Neural cell (in vitro differentiated cells): ENCODE measurements at regions not wholly inside any gene's neighbourhood (a gene's known extent, or its start where the extent isn't known, plus 50 kb on each side); places are given as distances from the start of the nearest gene placed in this dataset.

Experiments used
- H2AFZ ChIP-seq: fragments of 200-600, 300-800 bp; sonication (generic), shearing (Covaris generic); 2 replicates; pipeline ENCODE4 v1.6.0; 2014; ENCODE audit warnings: low read depth, mild to moderate bottlenecking, antibody characterized with exemption, low read length, moderate library complexity
- H3F3A ChIP-seq: fragments of 200-600 bp; shearing (Covaris generic); 2 replicates; pipeline ENCODE4 v1.6.1; 2016; ENCODE audit warnings: mild to moderate bottlenecking, moderate library complexity, mixed read lengths, antibody characterized with exemption, low read length; ENCODE audit not compliant: insufficient read depth, poor library complexity, severe bottlenecking
- H3K27ac ChIP-seq: fragments of 200-600, 300-800 bp; sonication (generic), shearing (Covaris generic); 2 replicates; pipeline ENCODE4 v1.5.1; 2014; ENCODE audit warnings: mild to moderate bottlenecking, low read length, moderate library complexity
- H3K27me3 ChIP-seq: fragments of 300-800, 200-600 bp; sonication (generic), shearing (Covaris generic); 2 replicates; pipeline ENCODE4 v1.6.0; 2014; ENCODE audit warnings: mild to moderate bottlenecking, low read depth, low read length, moderate library complexity; ENCODE audit not compliant: insufficient read depth
- H3K36me3 ChIP-seq: fragments of 300-800, 200-600 bp; sonication (generic), shearing (Covaris generic); 2 replicates; pipeline ENCODE4 v1.5.1; 2014; ENCODE audit warnings: mild to moderate bottlenecking, antibody characterized with exemption, low read length, moderate library complexity; ENCODE audit not compliant: insufficient read depth
- H3K4me2 ChIP-seq: fragments of 300-800, 200-600 bp; sonication (generic), shearing (Covaris generic); 2 replicates; pipeline ENCODE4 v1.6.0; 2014; ENCODE audit warnings: mild to moderate bottlenecking, low read length
- H3K4me3 ChIP-seq: fragments of 300-800, 200-600 bp; sonication (generic), shearing (Covaris generic); 2 replicates; pipeline ENCODE4 v1.5.1; 2014; ENCODE audit warnings: mild to moderate bottlenecking, low read length, moderate library complexity
- H3K79me2 ChIP-seq: fragments of 200-600 bp; shearing (Covaris generic); replicated peaks from 2 replicates; pipeline ENCODE4 v1.6.0; 2014; ENCODE audit warnings: mild to moderate bottlenecking, low read length, moderate library complexity; ENCODE audit not compliant: insufficient read depth
- H3K9ac ChIP-seq: fragments of 300-800, 200-600 bp; sonication (generic), shearing (Covaris generic); 2 replicates; pipeline ENCODE4 v1.6.1; 2016; ENCODE audit warnings: mild to moderate bottlenecking, low read length, mixed read lengths
- H3K9me2 ChIP-seq: fragments of 200-600 bp; shearing (Covaris generic); 2 replicates; pipeline ENCODE4 v1.6.1; 2016; ENCODE audit warnings: mild to moderate bottlenecking, low read length, mixed read lengths; ENCODE audit not compliant: insufficient read depth
- H3K9me3 ChIP-seq: fragments of 200-600, 300-800 bp; sonication (generic), shearing (Covaris generic); 2 replicates; pipeline ENCODE4 v1.6.1; 2016; ENCODE audit warnings: mild to moderate bottlenecking, mixed run types, low read length, moderate library complexity, mixed read lengths
- H4K20me1 ChIP-seq: fragments of 200-600 bp; shearing (Covaris generic); 2 replicates; pipeline ENCODE4 v1.6.1; 2016; ENCODE audit warnings: mild to moderate bottlenecking, mixed run types; ENCODE audit not compliant: insufficient read depth
- CTCF ChIP-seq: fragments of 450-650 bp; IDR thresholded peaks from 2 replicates; pipeline ENCODE4 v1.5.1; 2014; ENCODE audit warnings: antibody characterized with exemption, mild to moderate bottlenecking, moderate library complexity; ENCODE audit not compliant: poor library complexity, severe bottlenecking
- EP300 ChIP-seq: fragments of 450-650 bp; conservative IDR thresholded peaks from 2 replicates; pipeline ENCODE4 v1.6.1; 2014; ENCODE audit warnings: antibody characterized with exemption, mild to moderate bottlenecking, moderate library complexity; ENCODE audit not compliant: poor library complexity, severe bottlenecking
- EZH2 ChIP-seq: fragments of 200-600, 300-800 bp; shearing (Covaris generic), sonication (generic); IDR thresholded peaks from 2 replicates; pipeline ENCODE4 v1.6.1; 2014; ENCODE audit warnings: antibody characterized with exemption, low read length, borderline replicate concordance, mild to moderate bottlenecking; ENCODE audit not compliant: insufficient read depth, poor library complexity, severe bottlenecking
- MXI1 ChIP-seq: fragments of 450-650 bp; conservative IDR thresholded peaks from 2 replicates; pipeline ENCODE4 v1.6.1; 2014; ENCODE audit warnings: antibody characterized with exemption, mild to moderate bottlenecking; ENCODE audit not compliant: poor library complexity, severe bottlenecking
- POLR2AphosphoS5 ChIP-seq: IDR thresholded peaks from 2 replicates; pipeline ENCODE4 v1.6.1; 2012
- RAD21 ChIP-seq: fragments of 450-650 bp; conservative IDR thresholded peaks from 2 replicates; pipeline ENCODE4 v1.6.1; 2014; ENCODE audit warnings: antibody characterized with exemption, mild to moderate bottlenecking, moderate library complexity
- REST ChIP-seq: IDR thresholded peaks from 2 replicates; pipeline ENCODE4 v1.6.1; 2012; ENCODE audit warnings: borderline replicate concordance
- SMC3 ChIP-seq: fragments of 450-650 bp; conservative IDR thresholded peaks from 2 replicates; pipeline ENCODE4 v1.6.1; 2014; ENCODE audit warnings: antibody characterized with exemption, mild to moderate bottlenecking, moderate library complexity; ENCODE audit not compliant: poor library complexity
- TAF1 ChIP-seq: IDR thresholded peaks from 2 replicates; pipeline ENCODE4 v1.6.1; 2012; ENCODE audit warnings: low read depth

GRCh38 chr14:42222924-42223471 is 616.3 kb downstream of the LRFN5 start:
- no peaks in the 10 kb centered on the region for H3K9me3 ChIP-seq
- H3K36me3 ChIP-seq, result no peaks in the 10 kb centered on the region
- H2AFZ ChIP-seq, result no peak overlapping the region
- no peak for TF ChIP-seq POLR2AphosphoS5
- TF ChIP-seq CTCF, result no peak
- no peak for TF ChIP-seq MXI1
- no peak for TF ChIP-seq SMC3
- TF ChIP-seq RAD21, result no peak
- no peak for TF ChIP-seq EP300
- no peak for TF ChIP-seq EZH2
- no peak for TF ChIP-seq TAF1
- TF ChIP-seq REST, result no peak
- no peaks in the 10 kb centered on the region for H3K79me2 ChIP-seq
- H3K9me2 ChIP-seq, result no peaks in the 10 kb centered on the region
- H3K4me3 ChIP-seq, result no peak overlapping the region
- H3K27ac ChIP-seq, result no peak overlapping the region
- no peaks in the 10 kb centered on the region for H3K27me3 ChIP-seq
- H3F3A ChIP-seq, result no peaks in the 10 kb centered on the region
- H3K4me2 ChIP-seq, result no peak overlapping the region
- no peak overlapping the region for H3K9ac ChIP-seq
- no peaks in the 10 kb centered on the region for H4K20me1 ChIP-seq

GRCh38 chr14:42214981-42215491 is 608.4 kb downstream of the LRFN5 start:
- no peak overlapping the region for H3K9ac ChIP-seq
- no peak overlapping the region for H3K27ac ChIP-seq
- no peaks in the 10 kb centered on the region for H3K36me3 ChIP-seq
- no peak overlapping the region for H3K4me3 ChIP-seq
- H4K20me1 ChIP-seq, result no peaks in the 10 kb centered on the region
- no peaks in the 10 kb centered on the region for H3K9me3 ChIP-seq
- H3F3A ChIP-seq, result no peaks in the 10 kb centered on the region
- H3K4me2 ChIP-seq, result no peak overlapping the region
- H3K9me2 ChIP-seq, result no peaks in the 10 kb centered on the region
- H3K79me2 ChIP-seq, result no peaks in the 10 kb centered on the region
- H3K27me3 ChIP-seq, result no peaks in the 10 kb centered on the region
- no peak overlapping the region for H2AFZ ChIP-seq
- TF ChIP-seq SMC3 (no peak), EP300 (no peak), POLR2AphosphoS5 (no peak), MXI1 (no peak), TAF1 (no peak), EZH2 (no peak), RAD21 (no peak), REST (no peak), CTCF (no peak)
